GM06990 (cell line): ENCODE measurements at regions not wholly inside any gene's neighbourhood (a gene's known extent, or its start where the extent isn't known, plus 50 kb on each side); places are given as distances from the start of the nearest gene placed in this dataset.
"Not testable (repeated sequence)": the region's sequence is repeated elsewhere in the genome, so short reads cannot be mapped to it uniquely, and the experiment has no call there.

Experiments used
- DNase-seq: peaks from one replicate; pipeline ENCODE4 v3.0.0-alpha.2; 2011; ENCODE audit not compliant: insufficient read length; ENCODE audit errors: extremely low read depth
- H3K27me3 ChIP-seq: replicated peaks from 2 replicates; pipeline ENCODE4 v1.6.0; 2011; ENCODE audit warnings: low read length; ENCODE audit not compliant: control insufficient read depth, insufficient read depth
- H3K36me3 ChIP-seq: 2 replicates; pipeline ENCODE4 v1.5.1; 2011; ENCODE audit warnings: low read length; ENCODE audit not compliant: control insufficient read depth, insufficient read depth
- H3K4me3 ChIP-seq: replicated peaks from 2 replicates; pipeline ENCODE4 v1.5.1; 2011; ENCODE audit warnings: low read depth, mild to moderate bottlenecking, control low read depth, low read length
- CTCF ChIP-seq: IDR thresholded peaks from 2 replicates; pipeline ENCODE4 v1.5.1; 2011; ENCODE audit warnings: low read length, control low read depth, mild to moderate bottlenecking, inconsistent platforms; ENCODE audit not compliant: insufficient read depth, poor library complexity, severe bottlenecking

DNA sequence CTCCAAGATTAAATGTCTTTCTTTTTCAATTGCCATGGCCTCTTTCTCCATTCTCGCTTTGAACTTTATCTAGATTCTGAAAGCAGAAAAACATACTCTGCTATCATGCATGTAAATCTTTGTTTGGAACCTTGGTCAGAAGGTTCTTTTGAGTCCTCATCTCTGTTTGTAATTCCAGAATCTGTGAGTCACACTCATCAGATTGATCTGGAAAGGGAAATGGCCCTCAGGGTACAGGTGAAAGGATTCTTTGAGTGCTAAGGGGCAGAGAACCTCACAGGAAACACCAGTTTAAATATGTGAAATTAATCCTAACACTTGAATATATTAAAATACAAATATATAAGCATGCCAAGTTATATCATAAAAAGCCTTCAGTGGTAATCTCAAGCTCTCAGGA lies 211.0 kb upstream of the ADGRL3 start:
- Histone ChIP-seq H3K4me3 (no peak overlapping the region), H3K36me3 (no peaks in the 10 kb centered on the region), H3K27me3 (no peaks in the 10 kb centered on the region)
- no peak for TF ChIP-seq CTCF
- DNase-seq: no peak

DNA sequence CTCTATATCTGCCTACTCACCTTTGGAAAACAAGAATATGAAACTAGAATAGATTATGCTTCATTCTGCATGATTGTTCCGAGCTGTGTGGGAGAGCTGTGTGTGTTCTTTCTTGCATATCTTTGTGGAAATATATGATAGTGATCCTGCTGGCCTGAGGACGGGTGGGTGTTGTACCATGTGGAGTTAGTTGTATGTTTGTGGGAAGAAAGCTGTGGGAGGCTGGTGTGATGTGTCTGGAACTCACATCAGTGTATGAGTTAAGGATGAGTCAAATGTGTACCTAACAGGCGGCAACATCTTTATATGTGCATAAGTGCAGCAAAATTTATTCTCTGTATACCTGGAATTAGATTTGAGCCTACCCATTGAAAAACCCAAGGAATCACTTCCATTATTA lies 208.1 kb upstream of the ADGRL3 start:
- Histone ChIP-seq H3K27me3 (no peaks in the 10 kb centered on the region), H3K4me3 (no peak overlapping the region), H3K36me3 (no peaks in the 10 kb centered on the region)
- DNase-seq: no peak
- TF ChIP-seq CTCF: no peak

DNA sequence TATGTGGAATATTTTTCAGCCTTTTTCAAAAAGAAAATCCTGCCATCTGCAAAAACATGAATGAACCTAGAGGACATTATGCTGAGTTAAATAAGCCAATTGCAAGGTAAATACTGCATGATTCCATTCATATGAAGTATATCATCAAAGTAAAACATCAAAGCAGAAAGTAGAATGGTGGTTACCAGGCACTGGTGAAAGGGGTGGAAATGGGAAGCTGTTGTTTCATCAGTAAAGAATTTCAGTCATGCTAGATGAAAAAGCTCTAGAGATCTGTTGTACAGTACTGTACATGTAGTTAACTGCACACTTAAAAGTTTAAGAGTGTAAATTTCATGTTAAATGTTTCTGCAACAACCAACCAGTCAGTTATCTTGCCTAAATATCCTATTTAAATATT lies 196.8 kb upstream of the ADGRL3 start:
- no peak overlapping the region for H3K4me3 ChIP-seq
- DNase-seq: no peak
- no peaks in the 10 kb centered on the region for H3K27me3 ChIP-seq
- no peak for TF ChIP-seq CTCF
- H3K36me3 ChIP-seq: no peaks in the 10 kb centered on the region

- Histone ChIP-seq H3K36me3 (no peaks in the 10 kb centered on the region), H3K4me3 (no peak overlapping the region), H3K27me3 (no peaks in the 10 kb centered on the region)
- DNase-seq: no peak
- TF ChIP-seq CTCF: no peak
These were observed 195.4 kb upstream of the ADGRL3 start for GRCh38 chr4:61004651-61005170.

DNA sequence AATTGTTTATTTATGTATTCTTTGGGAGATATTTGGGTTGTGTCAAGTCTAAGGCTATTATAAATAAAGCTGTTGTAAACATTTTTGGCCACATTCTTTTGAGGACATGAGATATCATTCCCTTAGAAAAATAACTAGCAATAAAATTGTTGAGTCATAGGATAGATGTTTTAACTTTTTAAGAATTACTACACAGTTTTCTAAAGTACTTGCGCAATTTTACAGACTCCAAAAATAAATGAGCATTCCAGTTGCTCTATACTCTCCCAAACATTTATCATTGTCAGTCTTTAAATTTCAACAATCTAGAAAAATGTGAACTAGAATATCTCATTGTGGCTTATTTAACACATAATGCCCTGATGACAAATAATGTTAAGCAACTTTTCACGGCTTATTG lies 189.1 kb upstream of the ADGRL3 start:
- H3K27me3 ChIP-seq: no peaks in the 10 kb centered on the region
- H3K36me3 ChIP-seq: no peaks in the 10 kb centered on the region
- no peak for DNase-seq
- no peak overlapping the region for H3K4me3 ChIP-seq
- TF ChIP-seq CTCF: no peak

GRCh38 chr4:61011936-61012335 lies 188.2 kb upstream of the ADGRL3 start:
- not testable (repeated sequence) for H3K27me3 ChIP-seq, DNase-seq, H3K4me3 ChIP-seq, H3K36me3 ChIP-seq
